Right lobe of liver (tissue), 4 donors: ENCODE measurements at regions not wholly inside any gene's neighbourhood (a gene's known extent, or its start where the extent isn't known, plus 50 kb on each side); places are given as distances from the start of the nearest gene placed in this dataset.
"Not testable (repeated sequence)": the region's sequence is repeated elsewhere in the genome, so short reads cannot be mapped to it uniquely, and the experiment has no call there.

Source experiments
- CTCF ChIP-seq, 4 donors: fragments of 200-600 bp in 3 of 4; fragments of 450-650 bp in 1 of 4; IDR thresholded peaks; one replicate each; pipeline versions ENCODE4 v1.5.1 to v1.8.0; 2016 to 2022; ENCODE audit warnings: antibody characterized with exemption in 4 of 4, mild to moderate bottlenecking in 2 of 4
- POLR2A ChIP-seq: fragments of 450-650 bp; IDR thresholded peaks from one replicate; pipeline ENCODE4 v1.6.1; 2017; ENCODE audit warnings: antibody characterized with exemption, mild to moderate bottlenecking
- donor health status: DM: no; HTN: no; CAD: no.
- donor health status: DM: no; HTN: no; CAD: no.
- donor health status: DM: no; HTN: yes; CAD: no.

GRCh38 chr5:98030273-98030672 lies 743.2 kb upstream of the RGMB start:
- not testable (repeated sequence) for TF ChIP-seq CTCF (IDR thresholded peaks at IDR 0.05); POLR2A
